Neutrophil (primary cell): ENCODE measurements at regions not wholly inside any gene's neighbourhood (a gene's known extent, or its start where the extent isn't known, plus 50 kb on each side); places are given as distances from the start of the nearest gene placed in this dataset.
"Not testable (repeated sequence)": the region's sequence is repeated elsewhere in the genome, so short reads cannot be mapped to it uniquely, and the experiment has no call there.

Experiments
- H3K27ac ChIP-seq: fragments of 200-600 bp; sonication (generic); 2 replicates; pipeline ENCODE4 v1.5.1; 2016; ENCODE audit warnings: mild to moderate bottlenecking, moderate library complexity
- H3K27me3 ChIP-seq: fragments of 200-600 bp; sonication (generic); 2 replicates; pipeline ENCODE4 v1.6.0; 2016; ENCODE audit warnings: mild to moderate bottlenecking
- H3K36me3 ChIP-seq: fragments of 200-600 bp; sonication (generic); 2 replicates; pipeline ENCODE4 v1.5.1; 2017
- H3K4me1 ChIP-seq, 2 experiments: fragments of 200-600 bp in 1 of 2; sonication (generic) in 1 of 2; 1 replicate in 1 of 2; 2 replicates in 1 of 2; pipeline versions ENCODE4 v1.5.1 to v1.6.1; 2013 to 2016; ENCODE audit warnings: low read depth in 1 of 2, low read length in 1 of 2, mild to moderate bottlenecking in 1 of 2, moderate library complexity in 1 of 2; ENCODE audit not compliant: control insufficient read depth in 1 of 2, insufficient read depth in 1 of 2
- H3K4me3 ChIP-seq, 2 experiments: fragments of 200-600 bp in 1 of 2; sonication (generic) in 1 of 2; 1 replicate in 1 of 2; 2 replicates in 1 of 2; pipeline ENCODE4 v1.5.1; 2013 to 2016; ENCODE audit warnings: low read depth in 1 of 2, low read length in 1 of 2, mild to moderate bottlenecking in 1 of 2, moderate library complexity in 1 of 2
- H3K9me3 ChIP-seq: fragments of 200-600 bp; sonication (generic); 2 replicates; pipeline ENCODE4 v1.5.1; 2016
- TF ChIP-seq, protein P1 (sequence below): fragments of 200-600 bp; sonication (generic); IDR thresholded peaks from 2 replicates; pipeline ENCODE4 v1.5.1; 2016; ENCODE audit warnings: antibody characterized with exemption

- TF ChIP-seq, protein P1, sequence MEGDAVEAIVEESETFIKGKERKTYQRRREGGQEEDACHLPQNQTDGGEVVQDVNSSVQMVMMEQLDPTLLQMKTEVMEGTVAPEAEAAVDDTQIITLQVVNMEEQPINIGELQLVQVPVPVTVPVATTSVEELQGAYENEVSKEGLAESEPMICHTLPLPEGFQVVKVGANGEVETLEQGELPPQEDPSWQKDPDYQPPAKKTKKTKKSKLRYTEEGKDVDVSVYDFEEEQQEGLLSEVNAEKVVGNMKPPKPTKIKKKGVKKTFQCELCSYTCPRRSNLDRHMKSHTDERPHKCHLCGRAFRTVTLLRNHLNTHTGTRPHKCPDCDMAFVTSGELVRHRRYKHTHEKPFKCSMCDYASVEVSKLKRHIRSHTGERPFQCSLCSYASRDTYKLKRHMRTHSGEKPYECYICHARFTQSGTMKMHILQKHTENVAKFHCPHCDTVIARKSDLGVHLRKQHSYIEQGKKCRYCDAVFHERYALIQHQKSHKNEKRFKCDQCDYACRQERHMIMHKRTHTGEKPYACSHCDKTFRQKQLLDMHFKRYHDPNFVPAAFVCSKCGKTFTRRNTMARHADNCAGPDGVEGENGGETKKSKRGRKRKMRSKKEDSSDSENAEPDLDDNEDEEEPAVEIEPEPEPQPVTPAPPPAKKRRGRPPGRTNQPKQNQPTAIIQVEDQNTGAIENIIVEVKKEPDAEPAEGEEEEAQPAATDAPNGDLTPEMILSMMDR, result no peak
- Histone ChIP-seq H3K9me3 (no peaks in the 10 kb centered on the region), H3K36me3 (no peaks in the 10 kb centered on the region), H3K4me1 (no peaks in the 10 kb centered on the region), H3K4me3 (no peak overlapping the region), H3K27ac (no peak overlapping the region), H3K27me3 (no peaks in the 10 kb centered on the region)
Measured at GRCh38 chr12:126286203-126286602, 1221.0 kb downstream of the AACS start.

DNA sequence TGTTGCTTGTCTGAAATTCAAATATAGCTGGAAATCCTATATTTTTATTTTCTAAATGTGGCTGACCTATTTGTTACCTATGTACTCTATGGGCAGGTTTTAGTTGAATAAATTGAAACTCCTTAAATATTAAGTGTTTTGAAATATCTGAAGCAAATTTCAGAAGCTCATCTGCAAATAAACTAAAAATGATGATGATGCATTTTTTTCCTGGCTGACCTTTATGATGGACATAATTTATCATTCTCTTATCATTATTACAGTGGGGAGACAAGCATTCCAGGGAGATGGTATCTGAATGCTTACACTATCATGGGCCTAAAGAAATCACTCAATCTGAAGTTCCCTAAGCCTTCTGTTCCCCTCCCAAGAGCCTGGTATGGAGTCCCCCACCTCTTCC is 1225.2 kb downstream of the AACS start:
- no peaks in the 10 kb centered on the region for H3K9me3 ChIP-seq
- no peaks in the 10 kb centered on the region for H3K27me3 ChIP-seq
- H3K4me1 ChIP-seq, result no peaks in the 10 kb centered on the region
- no peak overlapping the region for H3K4me3 ChIP-seq
- H3K36me3 ChIP-seq, result no peaks in the 10 kb centered on the region
- no peak overlapping the region for H3K27ac ChIP-seq
- TF ChIP-seq, protein P1, result no peak

DNA sequence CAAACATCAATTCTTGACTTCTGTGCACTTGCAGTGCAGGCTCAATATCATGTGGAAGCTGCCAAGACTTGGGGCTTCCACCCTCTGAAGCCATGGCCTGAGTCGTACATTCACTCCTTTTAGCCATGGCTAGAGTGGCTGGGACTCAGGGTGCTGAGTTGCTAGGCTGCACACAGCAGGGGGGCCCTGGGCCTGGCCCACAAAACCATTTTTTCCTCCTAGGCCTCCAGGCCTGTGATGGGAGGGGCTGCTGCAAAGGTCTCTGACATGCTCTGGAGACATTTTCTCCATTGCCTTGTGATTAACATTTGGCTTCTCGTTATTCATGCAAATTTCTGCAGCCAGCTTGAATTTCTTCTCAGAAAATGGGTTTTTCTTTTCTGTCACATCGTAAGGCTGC is 1226.8 kb downstream of the AACS start:
- not testable (repeated sequence) for H3K9me3 ChIP-seq, H3K36me3 ChIP-seq, H3K4me1 ChIP-seq, H3K27ac ChIP-seq, H3K4me3 ChIP-seq, H3K27me3 ChIP-seq

DNA sequence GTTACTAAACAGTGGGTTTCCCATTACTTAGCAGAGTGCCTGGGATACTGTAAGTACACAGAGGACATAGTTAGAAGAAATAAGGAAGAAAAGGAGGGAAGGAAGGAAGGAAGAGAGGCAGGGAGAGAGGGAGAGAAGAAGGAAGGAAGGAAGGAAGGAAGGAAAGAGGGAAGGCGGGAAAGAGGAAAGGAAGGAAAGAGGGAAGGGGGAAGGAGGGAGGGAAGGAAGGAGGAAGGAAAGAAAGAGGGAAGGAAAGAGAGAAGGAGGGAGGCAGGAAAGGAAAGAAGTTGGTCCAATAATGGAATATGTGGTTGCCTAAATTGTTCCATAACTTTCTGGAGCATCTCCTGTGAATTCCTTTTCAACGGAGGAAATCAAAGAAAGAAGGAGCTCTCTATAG is 1230.4 kb downstream of the AACS start:
- TF ChIP-seq, protein P1, result no peak
- Histone ChIP-seq H3K4me3 (no peak overlapping the region), H3K4me1 (no peaks in the 10 kb centered on the region), H3K27ac (no peak overlapping the region), H3K36me3 (no peaks in the 10 kb centered on the region), H3K27me3 (no peaks in the 10 kb centered on the region), H3K9me3 (no peaks in the 10 kb centered on the region)

DNA sequence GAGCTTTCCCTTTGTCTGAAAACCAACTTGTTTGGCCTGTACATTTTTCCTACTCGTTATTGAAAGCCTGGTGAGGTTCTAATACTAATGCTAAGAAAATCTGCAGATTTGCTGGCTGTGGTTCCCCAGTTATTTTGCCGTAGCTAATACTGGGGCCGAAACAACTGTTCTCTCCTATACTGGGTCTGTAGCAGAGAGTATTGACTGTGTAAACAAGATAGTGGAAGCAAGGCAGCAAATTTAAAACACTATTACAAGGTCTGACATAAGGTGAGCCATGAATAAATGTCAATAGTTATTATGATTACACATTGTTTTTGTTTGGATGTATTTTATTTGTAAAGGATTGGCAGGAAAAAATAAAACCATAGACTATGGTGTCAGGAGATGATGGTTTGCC is 1244.0 kb downstream of the AACS start:
- Histone ChIP-seq H3K9me3 (no peaks in the 10 kb centered on the region), H3K36me3 (no peaks in the 10 kb centered on the region)

GRCh38 chr12:126312457-126312856 is 1247.2 kb downstream of the AACS start:
- H3K27ac ChIP-seq, result no peak overlapping the region
- TF ChIP-seq, protein P1, result no peak
- H3K4me3 ChIP-seq, result no peak overlapping the region
- H3K4me1 ChIP-seq, result no peaks in the 10 kb centered on the region
- H3K27me3 ChIP-seq, result no peaks in the 10 kb centered on the region
- no peaks in the 10 kb centered on the region for H3K36me3 ChIP-seq
- H3K9me3 ChIP-seq, result no peaks in the 10 kb centered on the region

More for the DNA sequence above, 1244.0 kb downstream of the AACS start:
- Histone ChIP-seq H3K4me3 (no peak overlapping the region), H3K27ac (no peak overlapping the region), H3K27me3 (no peaks in the 10 kb centered on the region), H3K4me1 (no peaks in the 10 kb centered on the region)
- TF ChIP-seq, protein P1, result no peak
